NCI-H1417 (cell line): ENCODE measurements at regions not wholly inside any gene's neighbourhood (a gene's known extent, or its start where the extent isn't known, plus 50 kb on each side); places are given as distances from the start of the nearest gene placed in this dataset.
A peak's percentile ranks its signal among the peaks of the same experiment; 100 is the strongest.

Source experiments
- DNase-seq, 3 experiments: peaks; one replicate each; lab custom pipeline; 2025; lab: John Stamatoyannopoulos, UW

DNA sequence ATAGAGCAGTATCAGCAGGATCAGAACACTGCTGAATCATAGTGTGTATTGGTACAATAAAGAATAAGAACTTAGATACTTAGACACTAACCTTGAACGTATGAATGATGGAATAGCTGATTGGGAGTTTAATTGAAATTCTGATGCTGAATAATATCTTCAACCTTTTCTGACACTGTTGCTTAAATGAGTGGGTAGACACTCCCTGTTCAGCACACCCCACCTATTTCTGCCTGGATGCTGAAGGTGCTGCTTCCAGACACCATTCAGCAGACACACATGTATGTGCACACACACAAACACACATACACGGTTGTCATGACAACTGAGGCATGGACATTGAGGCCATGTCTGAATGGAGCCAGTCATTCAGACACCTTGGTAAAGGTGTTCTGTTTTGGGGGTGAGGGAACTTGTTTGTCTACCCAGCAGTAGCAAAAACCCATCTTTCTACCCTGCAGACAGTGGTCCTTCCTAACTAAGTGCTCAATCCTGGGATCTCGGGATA lies 54.3 kb downstream of the TMEM215 start:
- DNase-seq, result no peak

GRCh38 chr9:32839013-32839885 lies 55.9 kb downstream of the TMEM215 start:
- DNase-seq, result no peak

GRCh38 chr9:32841314-32841713 lies 58.0 kb downstream of the TMEM215 start:
- no peak for DNase-seq

- DNase-seq, result no peak
Measured at GRCh38 chr9:32843295-32843694, 60.0 kb downstream of the TMEM215 start.

DNA sequence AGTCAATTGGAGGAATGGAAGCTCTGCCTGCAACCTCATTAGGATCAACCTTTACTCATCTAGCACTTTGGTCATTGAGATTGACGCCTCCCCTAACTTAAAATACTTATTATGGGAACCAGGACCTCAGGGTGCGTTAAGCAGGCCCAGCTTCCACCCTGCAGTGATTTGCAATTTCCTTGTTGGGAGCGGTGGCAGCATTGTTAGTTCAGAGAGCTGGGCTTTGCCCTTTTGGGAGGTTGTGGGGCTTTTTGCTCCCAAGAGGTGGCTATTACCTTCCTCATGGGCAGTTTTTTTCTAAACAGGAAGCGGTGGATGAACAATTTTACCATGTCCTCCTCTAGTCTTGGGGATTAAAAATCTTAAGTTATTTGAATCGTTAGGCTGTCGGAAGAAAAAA lies 60.9 kb downstream of the TMEM215 start:
- DNase-seq, result no peak

DNA sequence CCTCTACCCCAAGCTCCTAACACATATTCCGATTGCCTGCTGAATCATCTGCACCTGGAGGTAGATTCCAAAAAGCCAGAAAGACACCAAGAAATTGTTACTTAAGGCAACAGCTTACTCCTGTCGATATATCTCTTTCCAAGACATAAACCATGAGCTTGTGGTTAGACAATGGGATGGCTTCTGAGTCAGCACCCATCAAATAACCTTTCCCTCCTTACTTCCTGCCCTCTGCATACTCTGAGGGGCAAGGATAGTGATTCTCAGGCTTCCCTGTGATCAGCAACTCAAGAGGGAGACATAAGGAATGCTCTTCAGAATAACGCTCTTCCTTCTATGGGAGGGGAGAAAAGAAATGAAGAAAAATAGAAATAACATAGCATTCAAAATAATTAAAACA lies 70.9 kb downstream of the TMEM215 start:
- no peak for DNase-seq

DNA sequence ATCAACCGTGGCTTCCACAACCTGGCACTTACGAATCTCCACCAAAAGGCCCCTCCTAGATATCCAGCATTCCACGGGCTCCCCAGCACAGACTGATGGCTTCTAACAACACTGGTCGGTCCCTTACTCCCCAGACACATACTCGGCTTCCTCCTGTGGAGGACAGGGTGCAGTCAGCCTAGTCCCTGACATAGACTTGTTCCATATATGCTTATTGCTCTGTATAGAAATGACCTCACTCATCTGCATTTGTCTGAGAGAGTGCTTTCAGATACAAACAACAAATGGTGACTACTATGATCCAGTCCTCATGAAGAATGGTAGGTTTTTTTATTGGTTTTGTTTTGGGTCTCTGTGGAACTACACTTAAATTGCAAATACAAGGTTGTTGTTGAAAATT lies 72.4 kb downstream of the TMEM215 start:
- DNase-seq, result no peak

DNA sequence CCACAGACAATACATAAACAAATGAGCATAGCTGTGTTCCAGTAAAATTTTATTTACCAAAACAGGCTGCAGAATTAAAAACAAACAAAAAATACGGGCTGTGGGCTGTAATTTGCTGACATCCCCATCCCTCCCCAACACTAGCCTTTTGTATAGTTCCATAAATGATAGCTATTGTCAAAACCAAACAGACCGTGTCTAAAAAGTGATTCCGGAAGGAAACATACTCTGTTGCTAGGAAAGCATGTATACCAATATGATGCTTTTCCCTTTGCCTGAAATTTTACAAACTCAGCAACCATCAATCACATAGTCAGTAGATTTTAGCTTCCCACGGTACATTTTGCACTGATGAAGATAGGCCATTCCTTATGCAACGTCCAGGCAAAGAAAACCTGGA lies 80.0 kb downstream of the TMEM215 start:
- peak in 2 of 3 experiments; percentile 5 to 64 for DNase-seq

GRCh38 chr9:32864971-32865370 lies 81.6 kb downstream of the TMEM215 start:
- no peak for DNase-seq

GRCh38 chr9:32866273-32866672 lies 82.9 kb downstream of the TMEM215 start:
- DNase-seq, result no peak

DNA sequence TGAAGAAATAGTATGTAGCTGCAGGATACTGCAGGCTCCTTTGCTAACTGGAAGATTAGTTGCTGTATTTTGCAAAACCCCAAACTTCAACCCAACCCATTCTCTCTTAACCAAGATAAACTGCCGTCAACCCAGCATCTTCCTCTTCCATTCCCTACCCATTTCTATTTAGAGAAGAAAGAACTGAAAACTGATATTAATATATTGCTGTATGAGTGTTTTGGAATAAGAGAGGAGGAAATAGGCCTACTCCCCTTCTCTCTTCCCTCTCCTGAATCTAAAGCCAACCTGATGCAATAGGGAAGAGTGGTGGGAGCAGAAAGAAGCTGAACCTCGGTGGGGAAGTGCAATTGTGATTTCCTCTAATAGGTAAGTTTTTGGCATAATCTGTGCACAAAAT lies 83.7 kb downstream of the TMEM215 start:
- no peak for DNase-seq

DNA sequence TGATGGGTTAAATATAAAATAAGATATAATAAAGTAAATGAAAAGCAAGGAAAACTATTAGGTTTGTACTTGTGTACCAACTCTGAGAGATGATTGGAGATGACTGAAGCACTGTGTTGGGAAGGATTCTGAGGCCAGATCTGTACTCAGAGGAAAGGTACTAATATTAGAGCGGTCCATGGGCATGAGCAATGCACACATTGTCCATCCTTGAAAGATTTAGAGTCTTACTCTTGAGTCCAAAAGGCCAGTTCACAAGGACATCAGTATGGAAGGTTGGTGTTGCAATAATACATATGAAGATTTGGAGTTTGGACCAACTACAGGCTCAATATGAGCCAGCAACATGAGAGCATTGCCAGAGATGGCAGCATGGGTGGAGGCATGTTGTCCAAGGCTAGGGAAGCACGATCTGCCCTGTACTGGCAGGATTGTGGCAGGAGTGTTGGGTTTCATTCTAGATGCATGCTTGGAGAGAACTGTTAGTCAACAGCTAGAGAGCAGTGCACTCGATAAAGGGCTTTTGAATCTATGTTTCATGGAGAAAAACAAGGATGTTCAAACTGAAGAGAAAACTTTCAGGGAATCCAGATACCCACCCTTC lies 84.4 kb downstream of the TMEM215 start:
- no peak for DNase-seq

DNA sequence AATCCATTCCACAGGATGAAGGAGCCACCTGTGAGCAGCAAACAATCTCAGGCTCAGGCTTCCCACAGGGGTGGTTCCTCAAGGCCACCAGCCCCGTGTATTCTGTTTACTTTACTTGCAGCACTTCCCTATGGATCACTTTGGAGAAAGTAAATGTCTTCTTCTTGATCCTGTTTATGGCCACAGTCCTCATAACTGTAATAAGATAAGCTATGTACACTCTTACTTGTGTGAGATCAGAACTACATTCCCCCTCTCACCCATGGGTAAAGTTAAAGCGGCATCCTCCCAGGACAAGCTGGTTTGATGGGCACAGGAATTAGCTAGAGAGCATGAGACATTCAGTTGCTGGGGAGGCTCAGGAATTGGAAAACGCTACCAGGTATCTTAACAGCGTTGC lies 86.1 kb downstream of the TMEM215 start:
- DNase-seq, result no peak

- no peak for DNase-seq
Measured at GRCh38 chr9:32873131-32873530, 89.8 kb downstream of the TMEM215 start.

- no peak for DNase-seq
Measured at GRCh38 chr9:32873553-32873952, 90.2 kb downstream of the TMEM215 start.

DNA sequence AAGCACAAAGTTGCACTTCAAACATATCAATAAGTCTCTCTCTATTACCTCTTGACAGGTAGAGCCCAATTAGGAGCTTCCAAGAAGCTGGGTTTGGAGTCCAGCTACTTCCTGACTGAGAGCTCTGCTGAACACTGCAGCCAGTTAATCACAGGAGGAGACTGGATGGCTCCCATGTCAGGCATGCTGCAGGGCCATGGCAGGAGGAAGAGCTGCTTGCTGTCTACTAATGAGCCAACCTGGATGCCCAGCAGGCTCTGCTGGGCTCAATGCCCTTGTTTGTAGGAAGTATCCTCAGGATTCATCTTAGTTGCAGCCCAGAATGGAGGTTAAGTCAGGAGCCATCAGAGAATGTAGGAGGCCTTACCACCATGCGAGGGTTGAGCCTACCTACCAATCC lies 91.9 kb downstream of the TMEM215 start:
- DNase-seq, result no peak

DNA sequence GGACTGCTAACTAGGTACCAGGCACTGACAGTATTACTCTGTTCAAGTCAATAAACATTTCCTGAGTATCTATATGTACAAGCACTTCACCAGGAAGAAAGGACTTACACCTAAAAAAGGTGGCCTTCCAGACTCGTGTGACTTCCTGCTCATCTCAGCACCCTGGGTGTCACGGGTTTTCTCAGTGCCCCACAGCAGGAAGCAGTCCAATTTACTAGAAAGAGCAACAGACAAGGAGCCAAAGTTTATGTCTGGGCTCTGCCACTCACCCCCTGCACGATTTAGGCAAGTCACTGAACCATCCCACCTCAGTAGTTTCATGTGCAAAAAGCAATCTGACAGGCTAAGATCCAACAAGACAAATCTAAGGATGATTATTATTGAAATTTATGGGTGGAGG lies 92.4 kb downstream of the TMEM215 start:
- DNase-seq, result no peak

DNA sequence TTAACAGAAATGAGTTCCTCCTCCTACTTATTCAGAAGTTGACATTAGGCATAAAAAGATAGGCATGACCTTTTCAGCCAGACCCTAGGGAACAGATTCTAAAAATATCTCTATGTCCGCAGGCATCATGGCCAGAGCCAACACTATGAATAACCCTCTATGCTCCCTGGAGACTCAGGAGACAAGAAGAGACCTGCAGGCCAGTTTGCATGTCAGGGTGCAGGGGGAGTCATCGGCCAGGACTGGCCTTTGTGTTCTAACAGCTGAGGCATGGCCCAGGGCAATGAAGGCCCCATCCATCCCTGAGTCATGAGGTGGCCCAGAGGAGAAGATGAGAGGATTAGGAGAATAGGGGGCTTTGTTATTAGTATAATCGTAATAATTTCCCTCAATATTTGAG lies 93.8 kb downstream of the TMEM215 start:
- DNase-seq, result no peak

GRCh38 chr9:32877639-32878217 lies 94.4 kb downstream of the TMEM215 start:
- no peak for DNase-seq

- no peak for DNase-seq
Measured at GRCh38 chr9:32879335-32879734, 96.0 kb downstream of the TMEM215 start.

DNA sequence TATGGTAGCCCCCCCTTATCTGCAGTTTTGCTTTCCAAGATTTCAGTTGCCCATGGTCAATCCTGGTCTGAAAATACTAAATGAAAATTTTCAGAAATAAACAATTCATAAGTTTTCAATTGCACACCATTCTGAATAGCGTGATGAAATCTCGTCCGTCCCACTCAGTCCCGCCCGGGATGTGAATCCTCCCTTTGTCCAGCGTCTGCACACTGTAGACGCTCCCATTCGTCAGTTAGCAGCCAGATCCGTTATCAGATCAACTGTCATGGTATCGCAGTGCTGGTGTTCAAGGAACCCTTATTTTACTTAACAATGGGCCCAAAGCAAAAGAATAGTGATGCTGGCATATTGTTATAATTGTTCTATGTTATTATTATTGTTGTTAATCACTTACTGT lies 98.6 kb downstream of the TMEM215 start:
- DNase-seq, result no peak

DNA sequence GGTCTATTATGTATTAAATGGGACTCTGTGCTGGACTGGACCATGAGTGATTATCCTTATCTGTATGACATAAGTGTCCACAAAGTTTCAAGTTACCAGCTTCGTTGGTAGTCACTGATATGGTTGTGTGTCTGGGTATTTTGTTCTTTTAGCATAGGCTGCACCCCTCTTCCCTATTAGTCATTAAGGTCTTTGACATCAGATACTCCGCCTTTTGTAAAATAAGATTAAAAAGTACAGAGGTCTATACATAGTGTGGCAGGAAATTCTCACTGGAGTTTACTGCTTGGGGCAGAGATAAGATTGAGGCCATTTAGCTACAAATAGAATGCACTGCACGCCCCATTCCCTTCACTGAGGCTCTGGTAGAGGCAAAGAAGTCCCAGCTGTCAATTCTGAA lies 99.4 kb downstream of the TMEM215 start:
- no peak for DNase-seq

DNA sequence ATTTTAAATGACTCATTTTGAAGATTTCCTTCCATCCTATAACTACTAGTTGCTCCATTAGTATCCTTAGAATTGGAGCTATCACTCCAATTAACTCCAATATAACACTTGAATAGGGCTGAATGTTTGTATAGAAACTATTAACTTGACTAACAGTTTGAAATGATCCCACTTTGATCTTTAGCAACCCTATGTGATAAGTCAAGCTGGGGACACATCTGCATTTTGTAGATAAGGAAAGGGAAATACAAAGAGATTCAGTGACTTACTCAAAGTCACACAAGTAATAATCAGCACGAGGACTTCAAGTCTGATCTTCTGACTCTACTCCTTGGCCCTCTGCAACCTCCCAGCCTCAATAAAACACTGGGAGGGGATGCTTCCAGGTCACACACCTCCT lies 101.1 kb downstream of the TMEM215 start:
- no peak for DNase-seq
